HepG2 (cell line): ENCODE measurements at regions not wholly inside any gene's neighbourhood (a gene's known extent, or its start where the extent isn't known, plus 50 kb on each side); places are given as distances from the start of the nearest gene placed in this dataset.

ENCODE experiments used
- ATAC-seq: fragments of 200-7000 bp; cut with Tn5 transposase; 3 replicates; pipeline ENCODE4 v1.9.1; 2020; ENCODE audit warnings: mild to moderate bottlenecking, moderate library complexity
- BruUV-seq: library from RNA; stranded (reverse); fragments of 400-500 nt; replicated peaks from 2 replicates; lab custom pipeline; 2021; lab: Mats Ljungman, UMichigan
- CTCF ChIA-PET: fragments of 300-600 bp; formaldehyde crosslinking; extraction: SDS; loops from one replicate; lab custom pipeline; 2021; ENCODE audit warnings: low total read pairs, inconsistent platforms, low intra/inter-chr PET ratio; lab: Yijun Ruan, JAX
- POLR2A ChIA-PET: fragments of 350-600 bp; sonication (Branson Sonifier 250); formaldehyde crosslinking; loops from one replicate; lab custom pipeline; 2020; ENCODE audit warnings: antibody characterized with exemption, inconsistent platforms; lab: Yijun Ruan, JAX
- DNase-seq: peaks from one replicate; pipeline ENCODE4 v3.0.0-alpha.2; 2015; ENCODE audit warnings: low spot score
- FAIRE-seq: peaks from 3 replicates; lab custom pipeline; 2011; peaks lifted over from hg19 to GRCh38; lab: Jason Lieb, UNC
- H2AFZ ChIP-seq: one replicate; pipeline ENCODE4 v1.6.1; 2011; ENCODE audit warnings: low read length, inconsistent platforms
- H3K27ac ChIP-seq: fragments of 300-600 bp; 3 replicates; pipeline ENCODE4 v1.8.0; 2011; ENCODE audit warnings: mixed run types, mild to moderate bottlenecking, mixed read lengths, low read length, inconsistent platforms; ENCODE audit not compliant: insufficient read depth; ENCODE audit errors: extremely low read length
- H3K27me3 ChIP-seq, 2 experiments: fragments of 200-600 bp in 1 of 2; 2 replicates in 1 of 2; 3 replicates in 1 of 2; pipeline versions ENCODE4 v1.6.0 to v1.8.0; 2011; ENCODE audit warnings: low read length in 2 of 2, mild to moderate bottlenecking in 2 of 2, moderate library complexity in 2 of 2, inconsistent platforms in 1 of 2; ENCODE audit not compliant: insufficient read depth in 2 of 2, control insufficient read depth in 1 of 2
- H3K36me3 ChIP-seq, 2 experiments: fragments of 200-600 bp in 1 of 2; replicated peaks in 1 of 2; 2 replicates in 1 of 2; 3 replicates in 1 of 2; pipeline versions ENCODE4 v1.5.1 to v1.8.0; 2011; ENCODE audit warnings: low read length in 2 of 2, inconsistent platforms in 1 of 2; ENCODE audit not compliant: insufficient read depth in 2 of 2, control insufficient read depth in 1 of 2
- H3K4me1 ChIP-seq: 2 replicates; pipeline ENCODE4 v1.5.1; 2012; ENCODE audit warnings: low read length, inconsistent platforms; ENCODE audit not compliant: insufficient read depth
- H3K4me2 ChIP-seq: 2 replicates; pipeline ENCODE4 v1.6.0; 2011; ENCODE audit warnings: low read depth, low read length, inconsistent platforms
- H3K4me3 ChIP-seq, 3 experiments: fragments of 200-600 bp in 1 of 3; sonication (generic), shearing (Covaris generic) in 1 of 3; replicated peaks in 1 of 3; 2 replicates each; pipeline ENCODE4 v1.5.1; 2011 to 2016; ENCODE audit warnings: low read length in 3 of 3, inconsistent platforms in 2 of 3, low read depth in 2 of 3, mild to moderate bottlenecking in 2 of 3, control low read depth in 1 of 3, mixed read lengths in 1 of 3; ENCODE audit not compliant: insufficient read depth in 1 of 3
- H3K79me2 ChIP-seq: one replicate; pipeline ENCODE4 v1.6.1; 2011; ENCODE audit warnings: low read length, inconsistent platforms; ENCODE audit not compliant: insufficient read depth
- H3K9ac ChIP-seq: 2 replicates; pipeline ENCODE4 v1.6.0; 2011; ENCODE audit warnings: mild to moderate bottlenecking, low read depth, low read length, inconsistent platforms; ENCODE audit not compliant: insufficient read depth
- H3K9me3 ChIP-seq: 2 replicates; pipeline ENCODE4 v1.5.1; 2012; ENCODE audit warnings: mild to moderate bottlenecking, low read length
- H4K20me1 ChIP-seq: 2 replicates; pipeline ENCODE4 v1.6.0; 2011; ENCODE audit warnings: inconsistent platforms, mild to moderate bottlenecking, low read length, moderate library complexity; ENCODE audit not compliant: insufficient read depth
- ASH2L ChIP-seq: fragments of 300-600, 200-600 bp; sonication (generic); IDR thresholded peaks from 2 replicates; pipeline ENCODE4 v1.7.0; 2017; ENCODE audit warnings: low read depth, mild to moderate bottlenecking, moderate library complexity, mixed read lengths, low read length; ENCODE audit not compliant: insufficient read length
- ATAD3A ChIP-seq: sonication (generic); formaldehyde crosslinking; IDR thresholded peaks from 2 replicates; pipeline ENCODE4 v1.4.0; 2020; ENCODE audit warnings: missing genetic modification reagents
- ATF2 ChIP-seq: sonication (generic); formaldehyde crosslinking; IDR thresholded peaks from 2 replicates; pipeline ENCODE4 v1.4.0; 2020; ENCODE audit warnings: missing genetic modification reagents
- ATF7 ChIP-seq, 2 experiments: fragments of 450-650 bp in 1 of 2; sonication (generic) in 1 of 2; formaldehyde crosslinking in 1 of 2; IDR thresholded peaks; 2 replicates each; pipeline versions ENCODE4 v1.4.0 to v1.6.1; 2016 to 2020; ENCODE audit warnings: antibody characterized with exemption in 1 of 2, mild to moderate bottlenecking in 1 of 2, missing genetic modification reagents in 1 of 2
- CREB1 ChIP-seq, 2 experiments: fragments of 450-650 bp in 1 of 2; IDR thresholded peaks; 2 replicates each; pipeline ENCODE4 v1.6.1; 2016 to 2017; ENCODE audit warnings: control low read depth in 1 of 2, mild to moderate bottlenecking in 1 of 2, missing compliant biosample characterization in 1 of 2, missing genetic modification characterization in 1 of 2
- FOSL2 ChIP-seq: sonication (generic); formaldehyde crosslinking; IDR thresholded peaks from 2 replicates; pipeline ENCODE4 v1.4.0; 2020; ENCODE audit warnings: missing genetic modification reagents
- FOXA1 ChIP-seq, 2 experiments: fragments of 450-650 bp in 1 of 2; sonication (generic) in 1 of 2; formaldehyde crosslinking in 1 of 2; IDR thresholded peaks; 2 replicates each; pipeline versions ENCODE4 v1.4.0 to v1.6.1; 2016 to 2020; ENCODE audit warnings: missing genetic modification reagents in 1 of 2
- FOXC1 ChIP-seq: sonication (generic); formaldehyde crosslinking; IDR thresholded peaks from 2 replicates; pipeline ENCODE4 v1.8.0; 2022; ENCODE audit warnings: mild to moderate bottlenecking, missing genetic modification reagents, borderline replicate concordance
- FOXK2 ChIP-seq: fragments of 450-650 bp; IDR thresholded peaks from 2 replicates; pipeline ENCODE4 v1.6.1; 2016
- PLSCR1 ChIP-seq: sonication (generic); formaldehyde crosslinking; IDR thresholded peaks from 2 replicates; pipeline ENCODE4 v1.5.0; 2020; ENCODE audit warnings: missing genetic modification reagents, mild to moderate bottlenecking, borderline replicate concordance
- POLR2A ChIP-seq, 2 experiments: IDR thresholded peaks; 2 replicates each; pipeline ENCODE4 v1.6.1; 2011; ENCODE audit warnings: low read depth in 2 of 2, low read length in 2 of 2, mild to moderate bottlenecking in 1 of 2, moderate library complexity in 1 of 2; ENCODE audit not compliant: insufficient read depth in 1 of 2
- SALL2 ChIP-seq: sonication (generic); formaldehyde crosslinking; IDR thresholded peaks from 2 replicates; pipeline ENCODE4 v1.8.1; 2023; ENCODE audit warnings: mild to moderate bottlenecking, missing genetic modification reagents, inconsistent platforms
- SIX4 ChIP-seq: sonication (generic); formaldehyde crosslinking; IDR thresholded peaks from 2 replicates; pipeline ENCODE4 v1.4.0; 2020; ENCODE audit warnings: missing genetic modification reagents
- ZFX ChIP-seq: sonication (generic); formaldehyde crosslinking; IDR thresholded peaks from 2 replicates; pipeline ENCODE4 v1.4.0; 2020; ENCODE audit warnings: mild to moderate bottlenecking, low read depth, missing genetic modification reagents, moderate library complexity
- ZNF260 ChIP-seq: sonication (generic); formaldehyde crosslinking; IDR thresholded peaks from 2 replicates; pipeline ENCODE4 v1.4.0; 2020; ENCODE audit warnings: missing genetic modification reagents, low read depth, mild to moderate bottlenecking, borderline replicate concordance
- ZNF281 ChIP-seq: sonication (generic); formaldehyde crosslinking; IDR thresholded peaks from 2 replicates; pipeline ENCODE4 v1.4.0; 2020; ENCODE audit warnings: missing genetic modification reagents, borderline replicate concordance
- WGBS: methylation state at CpG from one replicate; pipeline ENCODE4 v1.1.6; 2017; ENCODE audit warnings: low lambda C conversion rate; 5-methylcytosine and 5-hydroxymethylcytosine counted together
- in situ Hi-C: cut with HindIII; loops from 2 replicates; pipeline ENCODE4 v1.10.0; 2017; ENCODE audit warnings: low pct_unique_long_range_greater_than_20kb; ENCODE audit not compliant: extremely low pct_ligation_motif_present
- intact Hi-C: fragments of 100-400 bp; cut with micrococcal nuclease; formaldehyde crosslinking; loops from one replicate; pipeline ENCODE4 v1.10.0; 2022; ENCODE audit not compliant: unreplicated experiment

GRCh38 chr3:72052841-72053409 lies 268.0 kb upstream of the PROK2 start:
- POLR2A ChIA-PET = no interaction called here
- no TSS peak for BruUV-seq
- intact Hi-C loops = no loop called here

More at GRCh38 chr3:72052841-72053409, 268.0 kb upstream of the PROK2 start:
- H3K9me3 ChIP-seq = no peaks in the 10 kb centered on the region
- CTCF ChIA-PET = no interaction called here
- H3K27ac ChIP-seq = no peak overlapping the region
- H4K20me1 ChIP-seq = no peaks in the 10 kb centered on the region
- peaks cover 6% of the 10 kb centered on the region; the same call in 1 of the 2 replicates for H3K4me1 ChIP-seq
- no peaks in the 10 kb centered on the region for H3K36me3 ChIP-seq
- H3K4me3 ChIP-seq = no peak overlapping the region
- no peaks in the 10 kb centered on the region for H3K27me3 ChIP-seq
- DNase-seq (no peak), ATAC-seq (no peak), FAIRE-seq (no peak)
- no peaks in the 10 kb centered on the region for H3K79me2 ChIP-seq
- TF ChIP-seq CREB1 (IDR thresholded peaks at IDR 0.05) (peak; percentile 80), CREB1 (CRISPR knock-in tag; IDR thresholded peaks at IDR 0.05) (no peak), ZNF260 (CRISPR knock-in tag) (no peak), ATF2 (CRISPR knock-in tag) (no peak), ATAD3A (CRISPR knock-in tag) (no peak), FOXC1 (CRISPR knock-in tag) (no peak), ASH2L (no peak), POLR2A (IDR thresholded peaks at IDR 0.05; ENCODE audit: insufficient read depth in 1 of 2, low read depth in 2 of 2, low read length in 2 of 2) (no peak), ZNF281 (CRISPR knock-in tag) (no peak), FOXA1 (IDR thresholded peaks at IDR 0.05) (no peak), FOXA1 (CRISPR knock-in tag; IDR thresholded peaks at IDR 0.05) (no peak), SIX4 (no peak), SALL2 (CRISPR knock-in tag) (no peak), PLSCR1 (CRISPR knock-in tag) (no peak), ATF7 (IDR thresholded peaks at IDR 0.05) (peak; percentile 25; the same call in 1 of the 2 replicates), ATF7 (CRISPR knock-in tag; IDR thresholded peaks at IDR 0.05) (no peak), FOSL2 (no peak), ZFX (CRISPR knock-in tag) (no peak), FOXK2 (no peak)
- H3K4me2 ChIP-seq = no peak overlapping the region
- no peak overlapping the region for H3K9ac ChIP-seq
- WGBS = 15% methylated on average over 8 of the region's 8 CpGs
- in situ Hi-C loops = no loop called here
- H2AFZ ChIP-seq = no peak overlapping the region
